ENCODE measurements at regions not wholly inside any gene's neighbourhood (a gene's known extent, or its start where the extent isn't known, plus 50 kb on each side); places are given as distances from the start of the nearest gene placed in this dataset.

- Histone ChIP-seq H3K4me1 (no peaks in the 10 kb centered on the region), H3K27ac (no peak overlapping the region), H3K4me3 (no peak overlapping the region), H3K9me3 (no peaks in the 10 kb centered on the region), H3K27me3 (no peaks in the 10 kb centered on the region), H3K36me3 (no peaks in the 10 kb centered on the region)
- TF ChIP-seq CTCF (IDR thresholded peaks at IDR 0.05 in 4 of 5, conservative IDR thresholded peaks at IDR 0.05 in 1 of 5) (no peak), POLR2A (IDR thresholded peaks at IDR 0.05) (no peak)
- in situ Hi-C loops (cut with MboI; ENCODE audit: low sequenced_read_pairs in 4 of 4) (no loop called here), intact Hi-C loops (cut with DNase I; ENCODE audit: low total_unique reads) (no loop called here)
- no peak for DNase-seq
- no peak for ATAC-seq
Measured at GRCh38 chr5:3131161-3131560, 379.7 kb upstream of the IRX2 start.

- intact Hi-C loops (cut with DNase I; ENCODE audit: low total_unique reads) = no loop called here
- no peak overlapping the region for H3K27ac ChIP-seq
- no peaks in the 10 kb centered on the region for H3K9me3 ChIP-seq
- H3K27me3 ChIP-seq = no peaks in the 10 kb centered on the region
- ATAC-seq (no peak), DNase-seq (no peak)
- TF ChIP-seq CTCF (IDR thresholded peaks at IDR 0.05 in 4 of 5, conservative IDR thresholded peaks at IDR 0.05 in 1 of 5) (no peak), POLR2A (IDR thresholded peaks at IDR 0.05) (no peak)
- H3K36me3 ChIP-seq = no peaks in the 10 kb centered on the region
- in situ Hi-C loops (cut with MboI; ENCODE audit: low sequenced_read_pairs in 4 of 4) = no loop called here
- no peaks in the 10 kb centered on the region for H3K4me1 ChIP-seq
- H3K4me3 ChIP-seq = no peak overlapping the region
Measured at GRCh38 chr5:3129252-3129651, 377.8 kb upstream of the IRX2 start.

- Histone ChIP-seq H3K9me3 (no peaks in the 10 kb centered on the region), H3K27me3 (no peaks in the 10 kb centered on the region), H3K4me1 (no peaks in the 10 kb centered on the region), H3K36me3 (no peaks in the 10 kb centered on the region), H3K4me3 (no peak overlapping the region), H3K27ac (no peak overlapping the region)
- no peak for ATAC-seq
- DNase-seq = no peak
- in situ Hi-C loops (cut with MboI; ENCODE audit: low sequenced_read_pairs in 4 of 4) (no loop called here), intact Hi-C loops (cut with DNase I; ENCODE audit: low total_unique reads) (no loop called here)
- TF ChIP-seq CTCF (IDR thresholded peaks at IDR 0.05 in 4 of 5, conservative IDR thresholded peaks at IDR 0.05 in 1 of 5) = no peak
- TF ChIP-seq POLR2A (IDR thresholded peaks at IDR 0.05) = no peak
Measured at GRCh38 chr5:3127423-3127911, 376.0 kb upstream of the IRX2 start.

- DNase-seq = no peak
- no peaks in the 10 kb centered on the region for H3K4me1 ChIP-seq
- H3K36me3 ChIP-seq = no peaks in the 10 kb centered on the region
- ATAC-seq = no peak
- H3K27me3 ChIP-seq = peaks cover 0 to 4% (median 2%) of the 10 kb centered on the region in 3 donors
- no peak overlapping the region for H3K4me3 ChIP-seq
- intact Hi-C loops (cut with DNase I; ENCODE audit: low total_unique reads) = no loop called here
- TF ChIP-seq POLR2A (IDR thresholded peaks at IDR 0.05) = no peak
- TF ChIP-seq CTCF (IDR thresholded peaks at IDR 0.05 in 4 of 5, conservative IDR thresholded peaks at IDR 0.05 in 1 of 5) = no peak
- in situ Hi-C loops (cut with MboI; ENCODE audit: low sequenced_read_pairs in 4 of 4) = no loop called here
- no peak overlapping the region for H3K27ac ChIP-seq
- H3K9me3 ChIP-seq = no peaks in the 10 kb centered on the region
Measured at GRCh38 chr5:3126639-3127038, 375.2 kb upstream of the IRX2 start.

GRCh38 chr5:3124410-3124809 is 372.9 kb upstream of the IRX2 start:
- H3K4me3 ChIP-seq = no peak overlapping the region
- intact Hi-C loops (cut with DNase I; ENCODE audit: low total_unique reads) (no loop called here), in situ Hi-C loops (cut with MboI; ENCODE audit: low sequenced_read_pairs in 4 of 4) (no loop called here)
- TF ChIP-seq POLR2A (IDR thresholded peaks at IDR 0.05) (no peak), CTCF (IDR thresholded peaks at IDR 0.05 in 4 of 5, conservative IDR thresholded peaks at IDR 0.05 in 1 of 5) (no peak)
- H3K36me3 ChIP-seq = no peaks in the 10 kb centered on the region
- H3K9me3 ChIP-seq = no peaks in the 10 kb centered on the region
- no peak for DNase-seq
- no peaks in the 10 kb centered on the region for H3K4me1 ChIP-seq
- ATAC-seq = no peak
- H3K27ac ChIP-seq = no peak overlapping the region
- peaks cover 0 to 6% (median 5%) of the 10 kb centered on the region in 3 donors for H3K27me3 ChIP-seq
